HepG2 (cell line): ENCODE measurements at regions not wholly inside any gene's neighbourhood (a gene's known extent, or its start where the extent isn't known, plus 50 kb on each side); places are given as distances from the start of the nearest gene placed in this dataset.
A peak's percentile ranks its signal among the peaks of the same experiment; 100 is the strongest.

Experiments
- ELF1 ChIP-seq: sonication (generic); formaldehyde crosslinking; IDR thresholded peaks from 2 replicates; pipeline ENCODE4 v1.4.0; 2020; ENCODE audit warnings: missing genetic modification reagents
- HCFC1 ChIP-seq: fragments of 150-350 bp; IDR thresholded peaks from 2 replicates; pipeline ENCODE4 v1.6.1; 2014; ENCODE audit warnings: low read depth, low read length
- JUND ChIP-seq: sonication (generic); formaldehyde crosslinking; IDR thresholded peaks from 2 replicates; pipeline ENCODE4 v1.8.0; 2022; ENCODE audit warnings: mild to moderate bottlenecking, missing genetic modification reagents
- LCORL ChIP-seq, 2 experiments: fragments of 450-650 bp in 1 of 2; sonication (generic) in 1 of 2; formaldehyde crosslinking in 1 of 2; IDR thresholded peaks; 2 replicates each; pipeline versions ENCODE4 v1.5.0 to v1.6.1; 2017 to 2020; ENCODE audit warnings: antibody characterized with exemption in 1 of 2, missing genetic modification reagents in 1 of 2
- MNT ChIP-seq: fragments of 450-650 bp; IDR thresholded peaks from 2 replicates; pipeline ENCODE4 v1.6.1; 2016
- NONO ChIP-seq, 2 experiments: fragments of 450-650 bp in 1 of 2; sonication (generic) in 1 of 2; formaldehyde crosslinking in 1 of 2; IDR thresholded peaks in 1 of 2; conservative IDR thresholded peaks in 1 of 2; 2 replicates each; pipeline versions ENCODE4 v1.6.1 to v1.8.0; 2017 to 2022; ENCODE audit warnings: mild to moderate bottlenecking in 1 of 2, missing genetic modification reagents in 1 of 2, moderate library complexity in 1 of 2
- SATB2 ChIP-seq: sonication (generic); formaldehyde crosslinking; IDR thresholded peaks from 2 replicates; pipeline ENCODE4 v1.5.0; 2020; ENCODE audit warnings: missing genetic modification reagents
- SNAI1 ChIP-seq: sonication (generic); formaldehyde crosslinking; IDR thresholded peaks from 2 replicates; pipeline ENCODE4 v1.5.0; 2020; ENCODE audit warnings: mild to moderate bottlenecking, missing genetic modification reagents, borderline replicate concordance
- SRSF9 ChIP-seq: fragments of 200-400 bp; formaldehyde crosslinking; IDR thresholded peaks from 2 replicates; pipeline ENCODE4 v1.6.1; 2018; ENCODE audit warnings: borderline replicate concordance, mild to moderate bottlenecking, low read depth, low read length; ENCODE audit not compliant: insufficient read depth, poor library complexity, severe bottlenecking
- ZBTB2 ChIP-seq: sonication (generic); formaldehyde crosslinking; IDR thresholded peaks from 2 replicates; pipeline ENCODE4 v1.8.0; 2022; ENCODE audit warnings: low read depth, missing genetic modification reagents
- ZBTB42 ChIP-seq: sonication (generic); formaldehyde crosslinking; IDR thresholded peaks from 2 replicates; pipeline ENCODE4 v1.5.0; 2020; ENCODE audit warnings: mild to moderate bottlenecking, missing genetic modification reagents
- ZFP36L1 ChIP-seq: sonication (generic); formaldehyde crosslinking; IDR thresholded peaks from 2 replicates; pipeline ENCODE4 v1.8.0; 2022; ENCODE audit warnings: mild to moderate bottlenecking, missing genetic modification reagents, moderate library complexity
- ZFP36L2 ChIP-seq: sonication (generic); formaldehyde crosslinking; IDR thresholded peaks from 2 replicates; pipeline ENCODE4 v1.4.0; 2020; ENCODE audit warnings: missing genetic modification reagents
- ZIK1 ChIP-seq: sonication (generic); formaldehyde crosslinking; IDR thresholded peaks from 2 replicates; pipeline ENCODE4 v1.5.0; 2020; ENCODE audit warnings: mild to moderate bottlenecking, low read depth, missing genetic modification reagents, borderline replicate concordance
- ZNF205 ChIP-seq: IDR thresholded peaks from 2 replicates; pipeline ENCODE4 v1.6.1; 2018; ENCODE audit warnings: missing biosample characterization, missing genetic modification reagents
- ZNF354B ChIP-seq: sonication (generic); formaldehyde crosslinking; IDR thresholded peaks from 2 replicates; pipeline ENCODE4 v1.8.0; 2022; ENCODE audit warnings: mild to moderate bottlenecking, missing genetic modification reagents
- ZNF468 ChIP-seq: sonication (generic); formaldehyde crosslinking; IDR thresholded peaks from 2 replicates; pipeline ENCODE4 v1.8.0; 2022; ENCODE audit warnings: mild to moderate bottlenecking, moderate library complexity, missing genetic modification reagents
- ZNF562 ChIP-seq: sonication (generic); formaldehyde crosslinking; IDR thresholded peaks from 2 replicates; pipeline ENCODE4 v1.8.0; 2022; ENCODE audit warnings: missing genetic modification reagents, borderline replicate concordance
- ZNF7 ChIP-seq: IDR thresholded peaks from 2 replicates; pipeline ENCODE4 v1.6.1; 2016; ENCODE audit warnings: missing biosample characterization, missing genetic modification reagents
- ZNF839 ChIP-seq: sonication (generic); formaldehyde crosslinking; IDR thresholded peaks from 2 replicates; pipeline ENCODE4 v1.4.0; 2020; ENCODE audit warnings: missing genetic modification reagents, mild to moderate bottlenecking, borderline replicate concordance
- TF ChIP-seq, protein P1 (sequence below): sonication (generic); formaldehyde crosslinking; IDR thresholded peaks from 2 replicates; pipeline ENCODE4 v1.4.0; 2020; ENCODE audit warnings: missing genetic modification reagents, borderline replicate concordance
- TF ChIP-seq, protein P2 (sequence below): sonication (generic); formaldehyde crosslinking; IDR thresholded peaks from 2 replicates; pipeline ENCODE4 v1.4.0; 2020; ENCODE audit warnings: mild to moderate bottlenecking, missing genetic modification reagents
- TF ChIP-seq, protein P3 (sequence below): sonication (generic); formaldehyde crosslinking; IDR thresholded peaks from 2 replicates; pipeline ENCODE4 v1.4.0; 2020; ENCODE audit warnings: missing genetic modification reagents

- TF ChIP-seq, protein P1, sequence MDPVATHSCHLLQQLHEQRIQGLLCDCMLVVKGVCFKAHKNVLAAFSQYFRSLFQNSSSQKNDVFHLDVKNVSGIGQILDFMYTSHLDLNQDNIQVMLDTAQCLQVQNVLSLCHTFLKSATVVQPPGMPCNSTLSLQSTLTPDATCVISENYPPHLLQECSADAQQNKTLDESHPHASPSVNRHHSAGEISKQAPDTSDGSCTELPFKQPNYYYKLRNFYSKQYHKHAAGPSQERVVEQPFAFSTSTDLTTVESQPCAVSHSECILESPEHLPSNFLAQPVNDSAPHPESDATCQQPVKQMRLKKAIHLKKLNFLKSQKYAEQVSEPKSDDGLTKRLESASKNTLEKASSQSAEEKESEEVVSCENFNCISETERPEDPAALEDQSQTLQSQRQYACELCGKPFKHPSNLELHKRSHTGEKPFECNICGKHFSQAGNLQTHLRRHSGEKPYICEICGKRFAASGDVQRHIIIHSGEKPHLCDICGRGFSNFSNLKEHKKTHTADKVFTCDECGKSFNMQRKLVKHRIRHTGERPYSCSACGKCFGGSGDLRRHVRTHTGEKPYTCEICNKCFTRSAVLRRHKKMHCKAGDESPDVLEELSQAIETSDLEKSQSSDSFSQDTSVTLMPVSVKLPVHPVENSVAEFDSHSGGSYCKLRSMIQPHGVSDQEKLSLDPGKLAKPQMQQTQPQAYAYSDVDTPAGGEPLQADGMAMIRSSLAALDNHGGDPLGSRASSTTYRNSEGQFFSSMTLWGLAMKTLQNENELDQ = no peak
- TF ChIP-seq ZNF562 (CRISPR knock-in tag) = no peak
- TF ChIP-seq ZNF354B (CRISPR knock-in tag) = no peak
- peak; percentile 74; the same call in 1 of the 2 replicates for TF ChIP-seq SNAI1 (CRISPR knock-in tag)
- no peak for TF ChIP-seq ZFP36L2 (CRISPR knock-in tag)
- TF ChIP-seq, protein P2, sequence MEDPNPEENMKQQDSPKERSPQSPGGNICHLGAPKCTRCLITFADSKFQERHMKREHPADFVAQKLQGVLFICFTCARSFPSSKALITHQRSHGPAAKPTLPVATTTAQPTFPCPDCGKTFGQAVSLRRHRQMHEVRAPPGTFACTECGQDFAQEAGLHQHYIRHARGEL (CRISPR knock-in tag) = no peak
- TF ChIP-seq HCFC1 = 0 out of 2 replicates have a peak, but pooled peaks have one; percentile 8
- no peak for TF ChIP-seq SRSF9
- TF ChIP-seq ZFP36L1 = peak; percentile 60; the same call in 1 of the 2 replicates
- no peak for TF ChIP-seq ZBTB42 (CRISPR knock-in tag)
- TF ChIP-seq ZNF205 = no peak; the same call in 1 of the 2 replicates
- TF ChIP-seq, protein P3, sequence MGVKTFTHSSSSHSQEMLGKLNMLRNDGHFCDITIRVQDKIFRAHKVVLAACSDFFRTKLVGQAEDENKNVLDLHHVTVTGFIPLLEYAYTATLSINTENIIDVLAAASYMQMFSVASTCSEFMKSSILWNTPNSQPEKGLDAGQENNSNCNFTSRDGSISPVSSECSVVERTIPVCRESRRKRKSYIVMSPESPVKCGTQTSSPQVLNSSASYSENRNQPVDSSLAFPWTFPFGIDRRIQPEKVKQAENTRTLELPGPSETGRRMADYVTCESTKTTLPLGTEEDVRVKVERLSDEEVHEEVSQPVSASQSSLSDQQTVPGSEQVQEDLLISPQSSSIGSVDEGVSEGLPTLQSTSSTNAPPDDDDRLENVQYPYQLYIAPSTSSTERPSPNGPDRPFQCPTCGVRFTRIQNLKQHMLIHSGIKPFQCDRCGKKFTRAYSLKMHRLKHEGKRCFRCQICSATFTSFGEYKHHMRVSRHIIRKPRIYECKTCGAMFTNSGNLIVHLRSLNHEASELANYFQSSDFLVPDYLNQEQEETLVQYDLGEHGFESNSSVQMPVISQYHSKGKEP = no peak
- peak; percentile 54 for TF ChIP-seq ELF1 (CRISPR knock-in tag)
- TF ChIP-seq ZNF7 (CRISPR knock-in tag) = no peak
- TF ChIP-seq NONO (IDR thresholded peaks at IDR 0.05) = no peak
- peak; percentile 88 for TF ChIP-seq NONO (CRISPR knock-in tag; conservative IDR thresholded peaks at IDR 0.05)
- TF ChIP-seq ZNF839 = no peak
- TF ChIP-seq MNT = peak; percentile 44
- TF ChIP-seq ZIK1 (CRISPR knock-in tag) = no peak
- TF ChIP-seq ZNF468 (CRISPR knock-in tag) = no peak
- no peak for TF ChIP-seq SATB2
- TF ChIP-seq ZBTB2 (CRISPR knock-in tag) = 0 out of 2 replicates have a peak, but pooled peaks have one; percentile 37
- TF ChIP-seq JUND (CRISPR knock-in tag) = no peak
- TF ChIP-seq LCORL (IDR thresholded peaks at IDR 0.05) = no peak
- peak; percentile 30; the same call in 1 of the 2 replicates for TF ChIP-seq LCORL (CRISPR knock-in tag; IDR thresholded peaks at IDR 0.05)
Measured at GRCh38 chr3:42032693-42033349, 58.3 kb upstream of the TRAK1 start (continued).
